Central memory CD8-positive, alpha-beta T cell (primary cell): ENCODE measurements at regions not wholly inside any gene's neighbourhood (a gene's known extent, or its start where the extent isn't known, plus 50 kb on each side); places are given as distances from the start of the nearest gene placed in this dataset.
"Not testable (repeated sequence)": the region's sequence is repeated elsewhere in the genome, so short reads cannot be mapped to it uniquely, and the experiment has no call there.

ENCODE experiments used
- ATAC-seq: fragments of 150-1000 bp; cut with Tn5 transposase; replicated peaks from 2 replicates; pipeline ENCODE4 v1.10.0; 2022; ENCODE audit warnings: mild to moderate bottlenecking, moderate FRiP score, moderate number of reproducible peaks; ENCODE audit not compliant: poor library complexity, severe bottlenecking; ENCODE audit errors: extremely low read depth
- DNase-seq, 2 donors: peaks; one replicate each; pipeline ENCODE4 v3.0.0; 2021; ENCODE audit warnings: low spot score in 2 of 2
- H3K27ac Mint-ChIP-seq: one replicate; pipeline ENCODE4 v1.8.0; 2022; ENCODE audit warnings: low read depth, mild to moderate bottlenecking, moderate library complexity, mixed read lengths
- H3K27me3 Mint-ChIP-seq: one replicate; pipeline ENCODE4 v1.8.0; 2022; ENCODE audit warnings: mixed read lengths
- H3K36me3 Mint-ChIP-seq: one replicate; pipeline ENCODE4 v1.8.0; 2022; ENCODE audit warnings: mild to moderate bottlenecking, moderate library complexity, mixed read lengths; ENCODE audit not compliant: insufficient read depth
- H3K4me1 Mint-ChIP-seq: one replicate; pipeline ENCODE4 v1.8.0; 2022; ENCODE audit warnings: mixed read lengths
- H3K4me3 Mint-ChIP-seq: one replicate; pipeline ENCODE4 v1.8.0; 2022; ENCODE audit warnings: mild to moderate bottlenecking, moderate library complexity, mixed read lengths
- H3K9me3 Mint-ChIP-seq: one replicate; pipeline ENCODE4 v1.8.0; 2022; ENCODE audit warnings: mixed read lengths

GRCh38 chr14:28820677-28821076, 54.1 kb downstream of the FOXG1 start:
- Mint-ChIP-seq H3K9me3 (peaks cover 8% of the 10 kb centered on the region), H3K36me3 (no peaks in the 10 kb centered on the region), H3K27ac (no peak overlapping the region), H3K4me3 (no peak overlapping the region), H3K27me3 (no peaks in the 10 kb centered on the region), H3K4me1 (no peaks in the 10 kb centered on the region)
- DNase-seq (no peak), ATAC-seq (no peak)

GRCh38 chr14:28821993-28822392, 55.4 kb downstream of the FOXG1 start:
- H3K27me3 Mint-ChIP-seq: no peaks in the 10 kb centered on the region
- no peak overlapping the region for H3K4me3 Mint-ChIP-seq
- no peak for ATAC-seq
- no peak for DNase-seq
- no peak overlapping the region for H3K27ac Mint-ChIP-seq
- no peaks in the 10 kb centered on the region for H3K36me3 Mint-ChIP-seq
- no peaks in the 10 kb centered on the region for H3K4me1 Mint-ChIP-seq
- H3K9me3 Mint-ChIP-seq: peaks cover 12% of the 10 kb centered on the region

GRCh38 chr14:28823245-28823644, 56.7 kb downstream of the FOXG1 start:
- H3K27me3 Mint-ChIP-seq: no peaks in the 10 kb centered on the region
- H3K36me3 Mint-ChIP-seq: no peaks in the 10 kb centered on the region
- H3K4me3 Mint-ChIP-seq: no peak overlapping the region
- peaks cover 16% of the 10 kb centered on the region for H3K9me3 Mint-ChIP-seq
- H3K4me1 Mint-ChIP-seq: no peaks in the 10 kb centered on the region
- DNase-seq (no peak), ATAC-seq (no peak)
- no peak overlapping the region for H3K27ac Mint-ChIP-seq

- Mint-ChIP-seq H3K9me3 (peaks cover 14% of the 10 kb centered on the region), H3K27me3 (no peaks in the 10 kb centered on the region), H3K36me3 (no peaks in the 10 kb centered on the region), H3K27ac (no peak overlapping the region), H3K4me1 (no peaks in the 10 kb centered on the region), H3K4me3 (no peak overlapping the region)
- no peak for ATAC-seq
- no peak for DNase-seq
Observed at GRCh38 chr14:28830115-28830534, 63.5 kb downstream of the FOXG1 start.

- H3K27ac Mint-ChIP-seq: no peak overlapping the region
- H3K4me3 Mint-ChIP-seq: no peak overlapping the region
Observed at GRCh38 chr14:28831126-28831525, 64.5 kb downstream of the FOXG1 start.

GRCh38 chr14:28842569-28842968, 76.0 kb downstream of the FOXG1 start:
- H3K27ac Mint-ChIP-seq, DNase-seq, H3K36me3 Mint-ChIP-seq, H3K27me3 Mint-ChIP-seq, ATAC-seq, H3K4me3 Mint-ChIP-seq, H3K4me1 Mint-ChIP-seq: not testable (repeated sequence)
- peaks cover 40% of the 10 kb centered on the region for H3K9me3 Mint-ChIP-seq

More at GRCh38 chr14:28831126-28831525, 64.5 kb downstream of the FOXG1 start:
- Mint-ChIP-seq H3K4me1 (no peaks in the 10 kb centered on the region), H3K36me3 (no peaks in the 10 kb centered on the region), H3K27me3 (no peaks in the 10 kb centered on the region), H3K9me3 (peaks cover 17% of the 10 kb centered on the region)
- DNase-seq (no peak), ATAC-seq (no peak)

GRCh38 chr14:28867571-28867970, 101.0 kb downstream of the FOXG1 start:
- no peak for ATAC-seq
- DNase-seq: no peak
- no peak overlapping the region for H3K27ac Mint-ChIP-seq
- no peaks in the 10 kb centered on the region for H3K27me3 Mint-ChIP-seq
- no peaks in the 10 kb centered on the region for H3K36me3 Mint-ChIP-seq
- H3K4me1 Mint-ChIP-seq: no peaks in the 10 kb centered on the region
- H3K4me3 Mint-ChIP-seq: no peak overlapping the region
- H3K9me3 Mint-ChIP-seq: peaks cover 24% of the 10 kb centered on the region

GRCh38 chr14:28870033-28870564, 103.5 kb downstream of the FOXG1 start:
- ATAC-seq (no peak), DNase-seq (no peak)
- no peak overlapping the region for H3K27ac Mint-ChIP-seq
- H3K4me1 Mint-ChIP-seq: no peaks in the 10 kb centered on the region
- no peak overlapping the region for H3K4me3 Mint-ChIP-seq
- peaks cover 19% of the 10 kb centered on the region for H3K9me3 Mint-ChIP-seq
- no peaks in the 10 kb centered on the region for H3K27me3 Mint-ChIP-seq
- H3K36me3 Mint-ChIP-seq: no peaks in the 10 kb centered on the region

- Mint-ChIP-seq H3K9me3 (no peaks in the 10 kb centered on the region), H3K4me1 (no peaks in the 10 kb centered on the region), H3K27me3 (no peaks in the 10 kb centered on the region), H3K27ac (no peak overlapping the region), H3K36me3 (no peaks in the 10 kb centered on the region), H3K4me3 (no peak overlapping the region)
- DNase-seq: no peak
- ATAC-seq: no peak
Observed at GRCh38 chr14:28875934-28876571, 109.5 kb downstream of the FOXG1 start.

- no peaks in the 10 kb centered on the region for H3K9me3 Mint-ChIP-seq
- no peaks in the 10 kb centered on the region for H3K36me3 Mint-ChIP-seq
- ATAC-seq: no peak
- no peak overlapping the region for H3K4me3 Mint-ChIP-seq
- DNase-seq: no peak
- no peaks in the 10 kb centered on the region for H3K27me3 Mint-ChIP-seq
- H3K4me1 Mint-ChIP-seq: no peaks in the 10 kb centered on the region
- H3K27ac Mint-ChIP-seq: no peak overlapping the region
Observed at GRCh38 chr14:28876572-28876945, 110.0 kb downstream of the FOXG1 start.

GRCh38 chr14:28877923-28878322, 111.3 kb downstream of the FOXG1 start:
- Mint-ChIP-seq H3K27me3 (no peaks in the 10 kb centered on the region), H3K36me3 (no peaks in the 10 kb centered on the region), H3K9me3 (no peaks in the 10 kb centered on the region), H3K27ac (no peak overlapping the region), H3K4me1 (no peaks in the 10 kb centered on the region), H3K4me3 (no peak overlapping the region)
- ATAC-seq: no peak
- DNase-seq: no peak

GRCh38 chr14:28879573-28879996, 113.0 kb downstream of the FOXG1 start:
- DNase-seq (no peak), ATAC-seq (no peak)
- no peaks in the 10 kb centered on the region for H3K4me1 Mint-ChIP-seq
- H3K9me3 Mint-ChIP-seq: no peaks in the 10 kb centered on the region
- no peak overlapping the region for H3K4me3 Mint-ChIP-seq
- H3K27ac Mint-ChIP-seq: no peak overlapping the region
- H3K36me3 Mint-ChIP-seq: no peaks in the 10 kb centered on the region
- H3K27me3 Mint-ChIP-seq: no peaks in the 10 kb centered on the region

GRCh38 chr14:28886940-28887339, 120.4 kb downstream of the FOXG1 start:
- no peak overlapping the region for H3K4me3 Mint-ChIP-seq
- H3K9me3 Mint-ChIP-seq: peaks cover 9% of the 10 kb centered on the region
- DNase-seq (no peak), ATAC-seq (no peak)
- no peaks in the 10 kb centered on the region for H3K27me3 Mint-ChIP-seq
- H3K36me3 Mint-ChIP-seq: no peaks in the 10 kb centered on the region
- no peak overlapping the region for H3K27ac Mint-ChIP-seq
- no peaks in the 10 kb centered on the region for H3K4me1 Mint-ChIP-seq
